Liver (tissue), 3 donors: ENCODE measurements at regions not wholly inside any gene's neighbourhood (a gene's known extent, or its start where the extent isn't known, plus 50 kb on each side); places are given as distances from the start of the nearest gene placed in this dataset.

Experiments used
- CTCF ChIP-seq: fragments of 150-350 bp; IDR thresholded peaks from 2 replicates; pipeline ENCODE4 v1.5.1; 2017; ENCODE audit warnings: improper control_type of control experiment, low read depth, low read length; ENCODE audit not compliant: missing input control
- MAX ChIP-seq: IDR thresholded peaks from 2 replicates; pipeline ENCODE4 v1.6.1; 2016; ENCODE audit warnings: antibody characterized with exemption
- RAD21 ChIP-seq, 2 donors: IDR thresholded peaks; 2 replicates each; pipeline ENCODE4 v1.6.1; 2016; ENCODE audit warnings: antibody characterized with exemption in 2 of 2, mild to moderate bottlenecking in 2 of 2
- REST ChIP-seq: IDR thresholded peaks from 2 replicates; pipeline ENCODE4 v1.6.1; 2016; ENCODE audit warnings: antibody characterized with exemption, mild to moderate bottlenecking
- SP1 ChIP-seq: IDR thresholded peaks from 2 replicates; pipeline ENCODE4 v1.6.1; 2018; ENCODE audit warnings: antibody characterized with exemption, mild to moderate bottlenecking
- TAF1 ChIP-seq: conservative IDR thresholded peaks from 2 replicates; pipeline ENCODE4 v1.6.1; 2016; ENCODE audit warnings: antibody characterized with exemption, mild to moderate bottlenecking
- ZBTB33 ChIP-seq: IDR thresholded peaks from 2 replicates; pipeline ENCODE4 v1.6.1; 2016; ENCODE audit warnings: antibody characterized with exemption
- TF ChIP-seq, protein P1 (sequence below): IDR thresholded peaks from 2 replicates; pipeline ENCODE4 v1.6.1; 2016; ENCODE audit warnings: antibody characterized with exemption
- donor health status: healthy.
- donor health status: healthy.

- TF ChIP-seq CTCF (no peak), ZBTB33 (no peak), REST (no peak), MAX (no peak), TAF1 (no peak), RAD21 (IDR thresholded peaks at IDR 0.05) (no peak), SP1 (no peak)
- TF ChIP-seq, protein P1, sequence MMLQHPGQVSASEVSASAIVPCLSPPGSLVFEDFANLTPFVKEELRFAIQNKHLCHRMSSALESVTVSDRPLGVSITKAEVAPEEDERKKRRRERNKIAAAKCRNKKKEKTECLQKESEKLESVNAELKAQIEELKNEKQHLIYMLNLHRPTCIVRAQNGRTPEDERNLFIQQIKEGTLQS, result no peak
Observed at GRCh38 chr13:40210865-40211585, 455.4 kb downstream of the FOXO1 start.
